Neural cell (in vitro differentiated cells): ENCODE measurements at regions not wholly inside any gene's neighbourhood (a gene's known extent, or its start where the extent isn't known, plus 50 kb on each side); places are given as distances from the start of the nearest gene placed in this dataset.
"Not testable (repeated sequence)": the region's sequence is repeated elsewhere in the genome, so short reads cannot be mapped to it uniquely, and the experiment has no call there.

Source experiments
- H2AFZ ChIP-seq: fragments of 200-600, 300-800 bp; sonication (generic), shearing (Covaris generic); 2 replicates; pipeline ENCODE4 v1.6.0; 2014; ENCODE audit warnings: low read depth, mild to moderate bottlenecking, antibody characterized with exemption, low read length, moderate library complexity
- H3F3A ChIP-seq: fragments of 200-600 bp; shearing (Covaris generic); 2 replicates; pipeline ENCODE4 v1.6.1; 2016; ENCODE audit warnings: mild to moderate bottlenecking, moderate library complexity, mixed read lengths, antibody characterized with exemption, low read length; ENCODE audit not compliant: insufficient read depth, poor library complexity, severe bottlenecking
- H3K27ac ChIP-seq: fragments of 200-600, 300-800 bp; sonication (generic), shearing (Covaris generic); 2 replicates; pipeline ENCODE4 v1.5.1; 2014; ENCODE audit warnings: mild to moderate bottlenecking, low read length, moderate library complexity
- H3K27me3 ChIP-seq: fragments of 300-800, 200-600 bp; sonication (generic), shearing (Covaris generic); 2 replicates; pipeline ENCODE4 v1.6.0; 2014; ENCODE audit warnings: mild to moderate bottlenecking, low read depth, low read length, moderate library complexity; ENCODE audit not compliant: insufficient read depth
- H3K36me3 ChIP-seq: fragments of 300-800, 200-600 bp; sonication (generic), shearing (Covaris generic); 2 replicates; pipeline ENCODE4 v1.5.1; 2014; ENCODE audit warnings: mild to moderate bottlenecking, antibody characterized with exemption, low read length, moderate library complexity; ENCODE audit not compliant: insufficient read depth
- H3K4me2 ChIP-seq: fragments of 300-800, 200-600 bp; sonication (generic), shearing (Covaris generic); 2 replicates; pipeline ENCODE4 v1.6.0; 2014; ENCODE audit warnings: mild to moderate bottlenecking, low read length
- H3K4me3 ChIP-seq: fragments of 300-800, 200-600 bp; sonication (generic), shearing (Covaris generic); 2 replicates; pipeline ENCODE4 v1.5.1; 2014; ENCODE audit warnings: mild to moderate bottlenecking, low read length, moderate library complexity
- H3K79me2 ChIP-seq: fragments of 200-600 bp; shearing (Covaris generic); replicated peaks from 2 replicates; pipeline ENCODE4 v1.6.0; 2014; ENCODE audit warnings: mild to moderate bottlenecking, low read length, moderate library complexity; ENCODE audit not compliant: insufficient read depth
- H3K9ac ChIP-seq: fragments of 300-800, 200-600 bp; sonication (generic), shearing (Covaris generic); 2 replicates; pipeline ENCODE4 v1.6.1; 2016; ENCODE audit warnings: mild to moderate bottlenecking, low read length, mixed read lengths
- H3K9me2 ChIP-seq: fragments of 200-600 bp; shearing (Covaris generic); 2 replicates; pipeline ENCODE4 v1.6.1; 2016; ENCODE audit warnings: mild to moderate bottlenecking, low read length, mixed read lengths; ENCODE audit not compliant: insufficient read depth
- H3K9me3 ChIP-seq: fragments of 200-600, 300-800 bp; sonication (generic), shearing (Covaris generic); 2 replicates; pipeline ENCODE4 v1.6.1; 2016; ENCODE audit warnings: mild to moderate bottlenecking, mixed run types, low read length, moderate library complexity, mixed read lengths
- H4K20me1 ChIP-seq: fragments of 200-600 bp; shearing (Covaris generic); 2 replicates; pipeline ENCODE4 v1.6.1; 2016; ENCODE audit warnings: mild to moderate bottlenecking, mixed run types; ENCODE audit not compliant: insufficient read depth
- EP300 ChIP-seq: fragments of 450-650 bp; conservative IDR thresholded peaks from 2 replicates; pipeline ENCODE4 v1.6.1; 2014; ENCODE audit warnings: antibody characterized with exemption, mild to moderate bottlenecking, moderate library complexity; ENCODE audit not compliant: poor library complexity, severe bottlenecking
- EZH2 ChIP-seq: fragments of 200-600, 300-800 bp; shearing (Covaris generic), sonication (generic); IDR thresholded peaks from 2 replicates; pipeline ENCODE4 v1.6.1; 2014; ENCODE audit warnings: antibody characterized with exemption, low read length, borderline replicate concordance, mild to moderate bottlenecking; ENCODE audit not compliant: insufficient read depth, poor library complexity, severe bottlenecking
- MXI1 ChIP-seq: fragments of 450-650 bp; conservative IDR thresholded peaks from 2 replicates; pipeline ENCODE4 v1.6.1; 2014; ENCODE audit warnings: antibody characterized with exemption, mild to moderate bottlenecking; ENCODE audit not compliant: poor library complexity, severe bottlenecking
- POLR2AphosphoS5 ChIP-seq: IDR thresholded peaks from 2 replicates; pipeline ENCODE4 v1.6.1; 2012
- RAD21 ChIP-seq: fragments of 450-650 bp; conservative IDR thresholded peaks from 2 replicates; pipeline ENCODE4 v1.6.1; 2014; ENCODE audit warnings: antibody characterized with exemption, mild to moderate bottlenecking, moderate library complexity
- SMC3 ChIP-seq: fragments of 450-650 bp; conservative IDR thresholded peaks from 2 replicates; pipeline ENCODE4 v1.6.1; 2014; ENCODE audit warnings: antibody characterized with exemption, mild to moderate bottlenecking, moderate library complexity; ENCODE audit not compliant: poor library complexity
- TAF1 ChIP-seq: IDR thresholded peaks from 2 replicates; pipeline ENCODE4 v1.6.1; 2012; ENCODE audit warnings: low read depth
- TF ChIP-seq, protein P1 (sequence below): IDR thresholded peaks from 2 replicates; pipeline ENCODE4 v1.6.1; 2012; ENCODE audit warnings: borderline replicate concordance
- TF ChIP-seq, protein P2 (sequence below): fragments of 450-650 bp; IDR thresholded peaks from 2 replicates; pipeline ENCODE4 v1.5.1; 2014; ENCODE audit warnings: antibody characterized with exemption, mild to moderate bottlenecking, moderate library complexity; ENCODE audit not compliant: poor library complexity, severe bottlenecking

DNA sequence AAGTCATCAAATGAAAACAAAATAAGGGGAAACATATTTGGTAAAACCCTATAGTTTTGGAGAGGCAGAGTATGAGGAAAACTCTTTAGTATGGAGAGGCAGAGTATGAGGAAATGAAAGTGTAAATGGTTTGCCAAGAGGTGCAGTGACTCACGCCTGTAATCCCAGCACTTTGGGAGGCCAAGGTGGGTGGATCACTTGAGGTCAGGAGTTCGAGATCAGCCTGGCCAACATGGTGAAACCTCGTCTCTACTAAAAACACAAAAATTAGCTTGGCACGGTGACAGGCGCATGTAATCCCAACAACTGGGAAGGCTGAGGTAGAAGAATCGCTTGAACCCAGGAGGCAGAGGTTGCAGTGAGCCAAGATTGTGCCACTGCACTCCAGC, 228.2 kb upstream of the RREB1 start:
- not testable (repeated sequence) for H3F3A ChIP-seq, H3K9me2 ChIP-seq, H4K20me1 ChIP-seq, H3K27ac ChIP-seq, H3K4me2 ChIP-seq, H3K36me3 ChIP-seq, H3K79me2 ChIP-seq, H3K9ac ChIP-seq, H3K4me3 ChIP-seq, H3K27me3 ChIP-seq, H2AFZ ChIP-seq, H3K9me3 ChIP-seq

DNA sequence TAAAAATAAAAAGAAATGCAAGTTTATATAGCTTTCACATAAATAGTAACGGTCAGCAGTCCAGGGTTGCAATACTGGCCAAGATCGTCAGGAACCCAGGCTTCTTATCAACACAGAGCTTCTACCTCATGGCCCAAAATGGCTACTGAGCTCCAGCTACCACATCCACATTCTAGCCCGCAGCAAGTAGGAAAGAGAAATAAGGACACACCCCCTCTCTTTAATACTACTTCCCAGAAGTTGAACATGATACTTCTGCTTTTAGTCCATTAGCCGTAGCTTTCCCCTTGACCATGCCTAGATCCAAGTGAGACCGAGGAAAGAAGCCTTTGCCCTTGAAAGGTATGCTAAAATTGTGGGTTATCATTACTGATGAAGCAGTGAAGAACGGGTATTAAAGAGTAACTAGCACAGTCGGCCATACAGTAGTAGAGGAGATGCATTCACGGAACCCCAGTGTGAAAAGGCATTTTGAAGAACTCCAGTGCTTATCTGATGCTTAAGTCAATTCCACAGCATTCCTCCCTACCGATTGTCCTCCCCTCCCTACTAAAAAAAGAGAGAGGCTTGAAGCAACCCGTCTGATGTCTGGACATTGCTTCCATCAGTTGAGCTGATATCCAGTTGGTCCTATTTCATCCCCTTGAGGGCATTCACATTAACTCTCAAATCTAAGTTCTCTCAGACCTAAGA, 226.9 kb upstream of the RREB1 start:
- Histone ChIP-seq H3K36me3 (no peaks in the 10 kb centered on the region), H3K27me3 (no peaks in the 10 kb centered on the region), H3F3A (no peaks in the 10 kb centered on the region), H3K4me2 (no peak overlapping the region), H3K79me2 (no peaks in the 10 kb centered on the region), H3K9me3 (no peaks in the 10 kb centered on the region), H3K4me3 (no peak overlapping the region), H3K27ac (no peak overlapping the region), H2AFZ (no peak overlapping the region), H3K9me2 (no peaks in the 10 kb centered on the region), H4K20me1 (no peaks in the 10 kb centered on the region), H3K9ac (no peak overlapping the region)
- TF ChIP-seq SMC3 (no peak), MXI1 (no peak), RAD21 (no peak), TAF1 (no peak), EP300 (no peak), EZH2 (no peak), POLR2AphosphoS5 (no peak)
- TF ChIP-seq, protein P1, sequence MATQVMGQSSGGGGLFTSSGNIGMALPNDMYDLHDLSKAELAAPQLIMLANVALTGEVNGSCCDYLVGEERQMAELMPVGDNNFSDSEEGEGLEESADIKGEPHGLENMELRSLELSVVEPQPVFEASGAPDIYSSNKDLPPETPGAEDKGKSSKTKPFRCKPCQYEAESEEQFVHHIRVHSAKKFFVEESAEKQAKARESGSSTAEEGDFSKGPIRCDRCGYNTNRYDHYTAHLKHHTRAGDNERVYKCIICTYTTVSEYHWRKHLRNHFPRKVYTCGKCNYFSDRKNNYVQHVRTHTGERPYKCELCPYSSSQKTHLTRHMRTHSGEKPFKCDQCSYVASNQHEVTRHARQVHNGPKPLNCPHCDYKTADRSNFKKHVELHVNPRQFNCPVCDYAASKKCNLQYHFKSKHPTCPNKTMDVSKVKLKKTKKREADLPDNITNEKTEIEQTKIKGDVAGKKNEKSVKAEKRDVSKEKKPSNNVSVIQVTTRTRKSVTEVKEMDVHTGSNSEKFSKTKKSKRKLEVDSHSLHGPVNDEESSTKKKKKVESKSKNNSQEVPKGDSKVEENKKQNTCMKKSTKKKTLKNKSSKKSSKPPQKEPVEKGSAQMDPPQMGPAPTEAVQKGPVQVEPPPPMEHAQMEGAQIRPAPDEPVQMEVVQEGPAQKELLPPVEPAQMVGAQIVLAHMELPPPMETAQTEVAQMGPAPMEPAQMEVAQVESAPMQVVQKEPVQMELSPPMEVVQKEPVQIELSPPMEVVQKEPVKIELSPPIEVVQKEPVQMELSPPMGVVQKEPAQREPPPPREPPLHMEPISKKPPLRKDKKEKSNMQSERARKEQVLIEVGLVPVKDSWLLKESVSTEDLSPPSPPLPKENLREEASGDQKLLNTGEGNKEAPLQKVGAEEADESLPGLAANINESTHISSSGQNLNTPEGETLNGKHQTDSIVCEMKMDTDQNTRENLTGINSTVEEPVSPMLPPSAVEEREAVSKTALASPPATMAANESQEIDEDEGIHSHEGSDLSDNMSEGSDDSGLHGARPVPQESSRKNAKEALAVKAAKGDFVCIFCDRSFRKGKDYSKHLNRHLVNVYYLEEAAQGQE = no peak
- TF ChIP-seq, protein P2, sequence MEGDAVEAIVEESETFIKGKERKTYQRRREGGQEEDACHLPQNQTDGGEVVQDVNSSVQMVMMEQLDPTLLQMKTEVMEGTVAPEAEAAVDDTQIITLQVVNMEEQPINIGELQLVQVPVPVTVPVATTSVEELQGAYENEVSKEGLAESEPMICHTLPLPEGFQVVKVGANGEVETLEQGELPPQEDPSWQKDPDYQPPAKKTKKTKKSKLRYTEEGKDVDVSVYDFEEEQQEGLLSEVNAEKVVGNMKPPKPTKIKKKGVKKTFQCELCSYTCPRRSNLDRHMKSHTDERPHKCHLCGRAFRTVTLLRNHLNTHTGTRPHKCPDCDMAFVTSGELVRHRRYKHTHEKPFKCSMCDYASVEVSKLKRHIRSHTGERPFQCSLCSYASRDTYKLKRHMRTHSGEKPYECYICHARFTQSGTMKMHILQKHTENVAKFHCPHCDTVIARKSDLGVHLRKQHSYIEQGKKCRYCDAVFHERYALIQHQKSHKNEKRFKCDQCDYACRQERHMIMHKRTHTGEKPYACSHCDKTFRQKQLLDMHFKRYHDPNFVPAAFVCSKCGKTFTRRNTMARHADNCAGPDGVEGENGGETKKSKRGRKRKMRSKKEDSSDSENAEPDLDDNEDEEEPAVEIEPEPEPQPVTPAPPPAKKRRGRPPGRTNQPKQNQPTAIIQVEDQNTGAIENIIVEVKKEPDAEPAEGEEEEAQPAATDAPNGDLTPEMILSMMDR = no peak
